Posterior vena cava (tissue), 2 donors: ENCODE measurements at regions not wholly inside any gene's neighbourhood (a gene's known extent, or its start where the extent isn't known, plus 50 kb on each side); places are given as distances from the start of the nearest gene placed in this dataset.
"Not testable (repeated sequence)": the region's sequence is repeated elsewhere in the genome, so short reads cannot be mapped to it uniquely, and the experiment has no call there.

ENCODE experiments used
- DNase-seq: peaks from one replicate; pipeline ENCODE4 v3.0.0-alpha.2; 2020; ENCODE audit warnings: low spot score
- intact Hi-C, 2 donors: fragments of 100-400 bp; cut with DNase I; formaldehyde crosslinking; loops; one replicate each; pipeline versions ENCODE4 v1.14.1 to v1.14.2; 2022 to 2023
- donor health status: DM: yes; HTN: yes; CAD: no.
- donor health status: DM: yes; HTN: yes; CAD: no.

DNA sequence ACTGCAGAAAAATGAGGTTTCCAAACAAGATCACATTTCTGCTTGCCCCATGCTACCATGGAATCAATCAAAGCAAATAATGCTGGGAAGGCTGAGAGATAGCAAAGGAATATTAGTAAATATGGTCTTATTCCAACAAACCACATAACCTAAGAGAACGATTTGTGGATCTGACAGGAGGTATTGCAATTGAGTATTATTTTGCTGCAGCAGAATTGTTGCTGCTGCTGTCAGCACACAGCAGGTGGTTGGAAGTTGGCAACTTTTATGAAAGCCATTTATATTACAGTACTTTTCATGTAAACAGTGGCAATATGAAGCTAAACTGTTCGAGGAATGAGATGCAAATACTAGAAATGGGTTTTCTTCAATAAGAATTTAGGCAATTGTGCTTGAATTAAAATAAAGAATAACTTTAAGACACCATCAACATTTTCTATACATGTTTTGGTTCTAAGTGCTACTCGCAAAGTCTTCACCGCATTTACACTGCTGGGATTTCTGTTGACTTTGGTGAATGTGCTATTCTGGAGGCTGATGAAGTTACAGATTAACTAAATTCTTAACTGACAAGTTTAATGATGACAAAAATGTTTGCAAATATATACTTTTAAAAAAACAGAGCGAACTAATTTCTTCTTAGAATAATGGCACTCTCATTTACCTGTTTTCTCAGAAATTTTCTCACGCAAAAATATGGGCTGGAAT, 1285.7 kb downstream of the CNTNAP5 start:
- intact Hi-C loops = no loop called here
- DNase-seq = no peak

DNA sequence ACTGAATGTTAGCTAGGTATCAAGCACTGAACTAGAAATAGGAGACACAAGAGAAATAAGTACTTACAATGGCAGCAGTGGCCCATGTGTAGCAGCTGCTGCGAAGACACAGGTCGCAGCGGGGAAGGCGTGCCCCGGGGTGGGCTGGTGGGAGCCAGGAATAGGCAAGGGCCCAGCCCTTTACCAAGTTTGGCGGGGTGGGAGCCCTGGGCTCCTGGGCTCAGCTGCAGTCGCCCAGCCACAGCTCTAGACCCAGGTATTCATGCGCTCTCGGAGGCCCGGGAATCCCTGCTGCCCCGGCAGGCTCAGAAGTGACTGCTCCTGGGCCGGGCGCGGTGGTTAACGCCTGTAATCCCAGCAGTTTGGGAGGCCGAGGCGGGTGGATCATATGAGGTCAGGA, 1287.3 kb downstream of the CNTNAP5 start:
- DNase-seq = peak; percentile 72
- intact Hi-C loops = no loop called here

DNA sequence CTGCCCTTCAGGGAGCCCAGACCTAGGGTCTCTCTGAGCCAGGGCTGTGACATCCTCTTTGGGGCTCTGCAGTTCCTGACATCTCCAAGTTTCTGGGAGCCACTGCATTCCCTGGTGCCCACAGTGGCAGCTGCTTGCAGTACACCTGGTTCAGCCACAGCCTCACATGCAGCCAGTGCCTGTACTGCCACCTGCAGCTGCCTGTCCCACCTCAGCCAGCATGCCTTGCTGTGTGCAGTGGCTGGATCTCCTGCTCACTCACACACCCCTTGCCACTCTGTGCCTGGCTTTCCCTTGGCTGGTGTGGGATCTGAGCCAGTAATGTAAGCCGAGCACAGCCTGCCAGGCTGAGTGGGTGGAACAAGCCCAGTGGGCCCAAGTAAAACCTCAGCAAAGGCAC, 1288.7 kb downstream of the CNTNAP5 start:
- intact Hi-C loops = no loop called here
- DNase-seq = no peak

DNA sequence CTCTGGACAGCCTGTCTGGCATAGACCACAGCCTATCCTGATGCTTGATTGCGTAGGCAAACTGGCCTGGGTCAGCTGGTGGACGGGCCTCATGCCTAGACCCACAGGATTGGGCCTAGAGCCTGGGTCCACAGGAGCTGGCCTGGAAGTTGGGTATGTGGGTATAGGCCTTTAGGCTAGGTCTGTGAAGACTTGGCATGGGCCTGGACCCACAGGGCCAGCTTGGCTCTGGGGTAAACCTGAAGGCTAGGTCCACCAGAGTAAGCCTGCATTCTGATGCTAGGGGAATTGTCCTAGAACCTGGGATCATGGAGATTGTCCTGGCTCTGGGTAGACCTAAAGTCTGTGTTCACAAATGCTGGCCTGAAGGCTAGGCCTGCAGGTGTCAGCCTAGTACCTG, 1293.7 kb downstream of the CNTNAP5 start:
- intact Hi-C loops = no loop called here
- peak; percentile 73 for DNase-seq

DNA sequence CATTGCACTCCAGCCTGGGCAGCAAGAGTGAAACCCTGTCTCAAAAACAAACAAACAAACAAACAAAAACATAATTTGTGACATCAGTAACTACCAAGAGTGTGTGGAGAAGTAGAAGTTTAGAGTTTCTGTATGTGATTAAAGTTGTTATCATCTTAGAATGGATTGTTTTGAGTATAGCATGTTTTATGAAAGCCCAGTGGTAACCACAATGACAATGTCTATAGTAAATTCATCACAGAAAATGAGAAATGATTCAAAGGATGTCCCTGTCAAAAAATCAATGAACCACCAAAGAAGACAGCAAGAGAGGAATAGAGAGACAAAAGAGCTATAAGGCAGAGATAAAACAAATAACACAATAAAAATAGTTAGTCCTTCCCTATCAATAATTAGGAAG, 1299.2 kb downstream of the CNTNAP5 start:
- DNase-seq = no peak
- intact Hi-C loops = no loop called here

DNA sequence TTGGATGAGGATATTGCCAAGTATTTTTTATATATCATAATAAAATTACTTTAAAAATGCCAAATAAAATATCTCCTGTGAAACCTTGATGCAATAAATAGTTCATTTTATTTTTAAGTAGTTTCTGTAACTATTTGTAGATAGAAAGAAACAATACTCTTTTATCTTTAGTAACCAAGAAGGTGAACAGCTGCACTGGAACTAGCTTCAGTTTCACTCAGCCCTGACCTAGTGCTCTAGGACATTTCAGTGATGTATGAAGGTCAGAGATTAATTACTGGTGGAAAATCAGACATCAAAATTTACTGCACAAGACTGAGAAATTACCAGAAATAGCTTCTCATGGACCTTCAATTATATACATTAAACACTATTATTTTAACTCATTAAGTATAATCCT, 1305.0 kb downstream of the CNTNAP5 start:
- intact Hi-C loops = no loop called here
- DNase-seq = no peak

DNA sequence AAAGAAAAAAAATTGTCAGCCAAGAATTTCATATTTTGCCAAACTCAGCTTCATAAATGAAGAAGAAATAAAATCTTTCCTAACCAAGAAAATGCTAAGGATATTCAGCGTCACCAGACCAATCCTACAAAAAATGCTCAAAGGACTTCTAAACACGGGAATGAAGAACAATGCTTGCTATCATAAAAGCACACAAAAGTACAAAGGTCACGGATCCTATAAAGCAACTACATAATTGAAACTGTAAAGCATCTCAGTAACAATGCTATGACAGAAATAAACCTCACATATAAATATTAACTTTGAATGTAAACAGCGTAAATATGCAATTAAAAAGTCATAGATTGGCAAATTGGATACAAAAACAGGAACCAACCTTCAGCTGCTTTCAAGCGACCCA, 1314.6 kb upstream of the GYPC start:
- intact Hi-C loops = no loop called here
- no peak for DNase-seq

DNA sequence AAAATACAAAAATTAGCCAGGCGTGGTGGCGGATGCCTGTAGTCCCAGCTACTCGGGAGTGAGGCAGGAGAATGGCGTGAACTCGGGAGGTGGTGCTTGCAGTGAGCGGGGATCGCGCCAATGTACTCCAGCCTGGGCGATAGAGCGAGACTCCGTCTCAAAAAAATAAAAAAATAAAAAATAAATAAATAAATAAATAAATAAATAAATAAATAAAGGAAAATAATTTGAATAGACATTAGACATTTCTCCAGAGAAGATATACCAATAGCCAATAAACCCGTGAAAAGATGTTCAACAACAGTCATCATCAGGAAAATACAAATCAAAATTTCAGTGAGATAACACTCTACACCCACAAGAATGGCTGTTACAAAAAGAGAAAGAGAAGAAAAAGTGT, 1302.4 kb upstream of the GYPC start:
- intact Hi-C loops = not testable (repeated sequence)

DNA sequence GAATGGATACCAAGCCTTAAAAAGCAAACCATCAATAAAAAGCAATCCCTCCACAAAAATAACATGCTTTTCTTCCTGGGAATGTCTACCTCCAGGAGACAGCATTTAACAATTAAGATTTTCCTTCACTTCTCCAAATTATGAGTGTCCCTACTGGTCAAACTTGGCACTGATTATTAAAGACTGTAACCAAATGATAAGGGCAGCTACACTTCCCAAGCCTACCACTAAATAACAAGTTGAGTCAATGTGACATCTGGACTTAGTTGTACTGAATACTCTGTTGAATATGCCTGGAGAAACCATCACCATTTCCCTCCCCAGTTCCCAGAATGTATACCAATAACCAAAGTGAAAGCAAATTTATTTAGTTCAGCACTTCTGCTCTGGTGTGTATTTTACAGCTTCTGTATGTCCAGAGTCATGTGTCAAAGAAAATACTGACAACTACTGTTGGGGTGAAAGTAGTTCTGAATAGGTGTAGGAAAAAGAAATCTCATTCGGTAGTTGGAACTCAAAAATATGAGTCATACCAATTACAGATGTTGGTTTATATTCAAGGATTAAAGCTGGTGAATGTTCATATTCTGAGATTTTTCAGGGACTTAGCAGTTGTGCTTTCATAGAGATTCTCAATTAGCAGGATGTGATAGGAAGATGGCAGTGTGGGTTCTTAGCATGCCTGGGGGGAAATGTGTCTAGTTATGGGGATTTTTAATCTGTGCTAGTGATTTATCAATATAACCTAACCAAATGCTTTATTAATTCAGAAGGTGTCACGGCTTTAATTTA, 1291.6 kb upstream of the GYPC start:
- no peak for DNase-seq
- intact Hi-C loops = no loop called here

More for the DNA sequence above, 1302.4 kb upstream of the GYPC start:
- DNase-seq = not testable (repeated sequence)

DNA sequence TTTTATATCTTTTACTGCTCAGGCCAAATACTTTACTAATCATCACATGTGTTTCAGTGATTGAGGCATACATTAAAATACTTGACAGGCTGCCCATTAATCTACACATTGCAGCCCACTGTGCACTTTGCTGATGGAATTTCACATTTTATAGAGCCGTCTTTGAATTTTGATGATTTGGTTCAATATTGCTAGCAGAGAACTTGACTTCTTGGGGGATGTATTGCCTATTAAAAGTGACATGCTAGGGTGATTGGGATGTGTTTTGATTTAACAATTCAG, 1291.0 kb upstream of the GYPC start:
- no peak for DNase-seq
- intact Hi-C loops = no loop called here

DNA sequence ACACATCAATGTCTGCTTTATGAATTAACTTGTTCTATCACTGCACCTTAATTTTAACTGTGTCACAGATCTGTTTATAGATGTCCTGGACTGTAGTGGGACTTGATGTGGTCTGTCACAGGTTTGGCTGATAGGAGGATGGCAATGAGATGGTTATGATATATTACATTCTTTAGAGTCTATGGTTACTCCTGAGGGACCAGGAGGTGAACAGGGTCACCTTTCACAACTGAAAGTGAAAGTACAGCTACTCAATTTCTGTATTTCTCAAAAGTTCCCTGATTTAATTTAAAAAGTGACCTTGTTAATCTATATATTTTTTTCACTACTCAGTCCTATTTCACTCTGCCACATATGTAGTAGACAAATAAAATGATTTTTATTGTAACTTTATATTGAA, 1284.1 kb upstream of the GYPC start:
- no peak for DNase-seq
- intact Hi-C loops = no loop called here

DNA sequence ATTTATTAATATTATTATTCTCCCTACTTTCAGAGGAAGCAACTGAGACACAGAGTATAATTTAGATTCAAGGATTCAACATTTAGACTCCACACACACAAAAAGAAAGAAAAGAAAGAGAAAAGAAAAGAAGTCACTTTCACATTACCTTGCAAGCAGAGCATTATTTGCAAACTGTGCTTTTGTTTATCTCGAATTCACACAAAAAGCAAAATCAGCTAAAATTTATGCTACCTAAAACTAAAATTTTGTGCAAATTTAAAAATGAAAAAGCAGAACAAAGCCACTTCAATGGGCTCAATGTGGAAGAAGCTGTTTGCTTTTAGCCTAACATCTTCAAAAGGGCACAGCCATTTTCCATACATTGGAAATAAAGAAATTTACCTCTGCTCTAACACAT, 1282.7 kb upstream of the GYPC start:
- intact Hi-C loops = no loop called here
- no peak for DNase-seq

DNA sequence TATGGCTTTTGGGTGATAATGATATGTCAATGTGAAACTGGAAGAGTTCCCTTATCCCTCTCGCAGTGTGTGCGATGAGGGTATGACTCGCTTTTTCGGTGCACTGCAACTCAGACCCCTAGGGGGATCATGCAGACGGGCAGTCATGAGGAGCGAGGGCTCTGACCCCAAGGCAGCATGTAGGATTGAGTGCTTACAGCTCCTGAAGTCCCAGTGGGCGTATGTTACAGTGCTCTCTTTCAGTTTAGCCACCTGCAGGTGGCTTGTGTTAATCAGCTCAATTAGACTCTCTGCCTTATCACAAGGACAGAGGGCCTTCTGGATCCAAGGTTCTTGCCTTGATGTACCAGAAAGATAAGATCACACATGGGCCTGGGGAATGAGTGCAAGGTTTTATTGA, 1269.9 kb upstream of the GYPC start:
- DNase-seq = no peak
- intact Hi-C loops = no loop called here

DNA sequence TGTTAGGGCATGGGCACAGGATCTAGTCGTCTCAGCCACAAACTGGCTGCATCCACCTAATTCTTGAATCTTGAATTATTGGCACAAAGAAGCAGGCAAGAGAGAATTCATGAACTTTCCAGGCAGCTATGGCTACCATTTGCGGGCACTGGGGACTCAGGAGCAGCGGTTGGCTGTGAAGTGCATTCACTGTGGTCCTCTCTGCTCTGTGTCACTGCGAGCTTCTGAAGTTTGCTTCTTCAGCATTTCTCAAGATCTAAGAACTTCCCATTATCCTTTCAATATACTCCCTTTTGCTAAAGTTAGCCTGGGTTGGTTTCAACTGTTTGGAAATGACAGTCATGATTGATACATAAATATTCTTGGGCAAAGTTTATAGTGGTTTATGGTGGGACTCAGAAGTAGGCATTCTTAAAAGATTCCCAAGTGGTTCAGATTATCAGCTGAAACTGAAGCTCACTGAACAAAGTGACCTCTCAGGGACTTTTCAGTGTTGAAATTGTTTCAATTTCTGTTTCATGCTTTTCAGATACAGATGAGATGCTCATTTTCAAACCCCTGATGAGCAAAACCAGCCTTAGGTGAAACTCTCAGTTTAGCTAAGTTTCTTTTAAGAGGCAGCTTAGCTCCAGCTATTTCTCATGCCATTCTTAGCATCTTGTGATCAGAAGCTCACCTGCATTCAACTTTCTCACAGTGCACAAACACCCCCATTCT, 1258.3 kb upstream of the GYPC start:
- no peak for DNase-seq
- intact Hi-C loops = no loop called here

DNA sequence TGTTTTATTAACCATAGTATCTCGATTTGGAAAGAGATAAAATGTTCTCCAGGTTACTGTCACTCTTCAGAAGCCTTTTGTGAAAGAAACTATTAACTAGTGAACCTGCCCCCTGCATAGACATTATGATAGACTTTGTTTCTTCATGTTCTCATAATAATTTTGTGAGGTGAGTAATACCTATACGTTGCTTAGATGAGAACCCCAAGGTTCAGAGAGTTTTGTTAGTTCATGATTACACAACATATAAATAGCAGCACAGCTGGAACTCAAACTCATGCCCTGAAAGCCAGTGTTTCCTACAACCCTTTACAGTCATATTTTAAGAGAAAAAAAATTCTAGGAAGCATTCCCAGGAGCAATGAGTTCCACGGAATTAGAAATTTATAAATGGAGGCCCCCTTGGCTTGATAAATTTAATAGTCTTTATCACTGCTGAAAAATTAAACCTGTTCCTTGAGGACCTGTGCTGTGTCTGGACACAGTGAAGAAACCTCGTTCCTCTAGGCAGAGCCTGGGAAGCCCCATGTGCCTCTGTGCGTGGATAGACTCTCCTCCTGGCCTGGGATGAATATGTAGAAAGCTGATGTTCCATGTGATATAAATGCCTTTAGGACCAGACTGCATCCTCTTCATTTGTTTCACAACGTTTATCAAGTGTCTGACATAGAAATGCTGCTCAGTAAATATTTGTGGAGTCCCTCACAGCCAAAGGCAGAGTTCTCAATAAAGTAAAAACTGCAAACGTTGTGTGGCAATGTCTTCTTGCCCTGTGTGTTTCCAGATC, 1257.0 kb upstream of the GYPC start:
- intact Hi-C loops = no loop called here
- no peak for DNase-seq

DNA sequence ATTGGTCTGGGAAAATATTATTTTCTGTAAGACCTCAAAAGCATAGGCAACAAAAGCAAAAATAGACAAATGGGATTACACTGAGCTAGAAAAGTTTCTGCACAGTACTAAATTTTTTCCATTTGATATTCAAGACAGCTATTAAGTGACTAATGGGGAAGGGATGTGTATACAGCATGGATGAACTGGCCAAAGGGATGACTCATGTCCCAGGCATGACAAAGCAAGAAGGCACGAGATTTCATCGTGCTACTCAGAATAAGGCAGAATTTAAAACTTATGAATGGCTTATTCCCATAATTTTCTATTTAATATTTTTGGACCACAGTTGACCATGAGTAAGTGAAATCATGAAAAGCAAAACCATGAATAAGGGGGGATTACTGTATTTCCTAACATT, 1250.1 kb upstream of the GYPC start:
- intact Hi-C loops = loop anchor here in 1 of 2 donors (2.0 kb wide), 1 partner anchor 57 kb away; no protein-coding TSS in a partner anchor
- DNase-seq = no peak

DNA sequence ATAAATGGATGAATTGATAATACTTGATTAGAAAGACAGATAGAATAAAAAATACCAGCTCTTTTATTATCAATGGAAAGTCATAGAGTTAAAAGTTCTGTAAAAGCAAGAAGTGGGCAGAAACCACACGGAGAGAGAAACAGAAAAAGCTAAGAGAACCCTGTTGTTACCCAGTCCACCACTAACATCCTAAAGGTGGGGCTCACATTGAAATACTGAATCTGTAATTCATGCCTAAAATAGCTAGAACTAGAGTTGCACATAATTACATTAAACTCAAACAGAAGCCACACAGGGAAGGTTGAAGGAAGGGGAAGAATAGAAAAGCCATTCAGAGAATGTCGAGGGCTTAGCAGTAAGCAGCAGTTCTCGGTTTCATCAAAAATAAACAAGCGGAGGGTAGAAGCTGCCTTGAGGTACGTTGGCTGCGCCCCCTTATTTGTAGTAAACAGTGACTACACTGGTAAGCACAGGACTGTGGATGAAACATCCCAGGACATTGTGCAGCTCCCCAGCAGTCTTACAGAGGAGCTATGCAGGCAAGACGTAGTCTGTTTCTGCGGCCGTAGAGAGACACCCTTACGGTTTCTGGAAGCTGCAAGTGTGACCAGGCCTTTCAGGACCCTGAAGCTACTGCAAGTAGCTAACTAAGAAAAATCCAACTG, 1247.0 kb upstream of the GYPC start:
- intact Hi-C loops = no loop called here
- DNase-seq = no peak

DNA sequence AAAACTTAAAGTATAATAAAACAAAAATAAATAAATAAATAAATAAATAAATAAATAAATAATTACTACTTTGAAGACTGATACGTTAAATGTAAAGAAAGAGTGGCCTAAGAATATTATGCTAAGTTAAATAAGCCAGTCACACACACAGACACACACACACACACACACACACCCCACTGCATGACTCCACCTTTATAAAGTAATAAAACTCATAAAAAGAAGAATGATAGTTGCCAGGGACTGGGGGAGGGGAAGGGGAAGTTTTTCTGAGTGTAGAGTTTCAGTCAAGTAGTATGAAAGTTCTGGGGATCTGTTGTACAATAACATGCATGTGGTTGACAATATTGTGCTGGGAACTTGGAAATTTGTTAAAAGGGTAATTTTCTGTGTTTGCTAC, 1237.5 kb upstream of the GYPC start:
- intact Hi-C loops = no loop called here
- DNase-seq = no peak

DNA sequence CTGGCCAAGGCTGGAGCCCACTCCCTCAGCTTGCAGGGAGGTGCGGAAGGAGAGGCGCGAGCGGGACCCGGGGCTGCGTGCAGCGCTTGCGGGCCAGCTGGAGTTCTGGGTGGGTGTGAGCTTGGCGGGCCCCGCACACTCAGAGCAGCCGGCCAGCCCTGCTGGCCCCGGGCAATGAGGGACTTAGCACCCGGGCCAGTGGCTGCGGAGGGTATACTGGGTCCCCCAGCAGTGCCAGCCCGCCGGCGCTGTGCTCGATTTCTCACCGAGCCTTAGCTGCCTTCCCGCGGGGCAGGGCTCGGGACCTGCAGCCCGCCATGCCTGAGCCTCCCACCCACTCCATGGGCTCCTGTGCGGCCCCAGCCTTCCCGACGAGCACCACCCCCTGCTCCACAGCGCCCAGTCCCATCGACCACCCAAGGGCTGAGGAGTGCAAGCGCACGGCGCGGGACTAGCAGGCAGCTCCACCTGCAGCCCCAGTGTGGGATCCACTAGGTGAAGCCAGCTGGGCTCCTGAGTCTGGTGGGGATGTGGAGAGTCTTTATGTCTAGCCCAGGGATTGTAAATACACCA, 1233.7 kb upstream of the GYPC start:
- intact Hi-C loops, DNase-seq: not testable (repeated sequence)
